HG03196 (cell line): ENCODE measurements at regions not wholly inside any gene's neighbourhood (a gene's known extent, or its start where the extent isn't known, plus 50 kb on each side); places are given as distances from the start of the nearest gene placed in this dataset.
"Not testable (repeated sequence)": the region's sequence is repeated elsewhere in the genome, so short reads cannot be mapped to it uniquely, and the experiment has no call there.

Experiments used
- ATAC-seq: cut with Tn5 transposase; IDR thresholded peaks from one replicate; pipeline ENCODE4 v1.9.1; 2021; ENCODE audit not compliant: unreplicated experiment

DNA sequence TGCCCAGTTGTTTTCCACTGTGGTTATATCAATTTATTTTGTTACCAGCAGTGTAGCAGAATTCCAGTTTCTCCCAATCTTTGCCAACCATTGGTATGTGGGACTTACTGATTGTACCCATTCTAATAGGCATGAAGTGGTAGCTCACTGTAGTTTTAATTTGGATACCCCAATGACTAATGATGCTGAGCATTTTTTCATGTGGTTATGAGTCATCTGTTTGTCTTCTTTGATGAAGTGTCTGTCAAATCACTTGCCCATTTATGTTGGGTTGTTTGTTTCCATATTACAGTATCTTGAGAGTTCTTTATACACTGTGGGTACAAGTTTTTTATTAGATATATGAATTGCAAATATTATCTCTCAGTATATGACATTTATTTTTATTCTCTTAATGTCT lies 644.3 kb downstream of the NR2F2 start:
- no peak for ATAC-seq

- no peak for ATAC-seq
These were observed 647.4 kb downstream of the NR2F2 start for GRCh38 chr15:96977886-96978285.

GRCh38 chr15:96978937-96979473 lies 648.5 kb downstream of the NR2F2 start:
- no peak for ATAC-seq

DNA sequence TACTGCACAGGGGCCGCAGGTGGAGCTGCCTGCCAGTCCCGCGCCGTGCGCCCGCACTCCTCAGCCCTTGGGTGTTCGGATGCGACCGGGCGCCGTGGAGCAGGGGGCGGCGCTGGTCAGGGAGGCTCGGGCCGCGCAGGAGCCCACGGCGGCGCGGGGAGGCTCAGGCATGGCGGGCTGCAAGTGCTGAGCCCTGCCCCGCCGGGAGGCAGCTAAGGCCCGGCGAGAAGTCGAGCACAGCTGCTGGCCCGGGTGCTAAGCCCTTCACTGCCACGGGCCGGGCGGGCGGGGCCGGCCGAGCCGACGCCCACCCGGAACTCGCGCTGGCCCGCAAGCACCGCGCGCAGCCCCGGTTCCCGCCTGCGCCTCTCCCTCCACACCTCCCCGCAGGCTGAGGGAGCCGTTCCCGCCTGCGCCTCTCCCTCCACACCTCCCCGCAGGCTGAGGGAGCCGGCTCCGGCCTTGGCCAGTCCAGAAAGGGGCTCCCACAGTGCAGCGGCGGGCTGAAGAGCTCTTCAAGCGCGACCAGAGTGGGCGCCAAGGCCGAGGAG lies 653.7 kb downstream of the NR2F2 start:
- not testable (repeated sequence) for ATAC-seq

DNA sequence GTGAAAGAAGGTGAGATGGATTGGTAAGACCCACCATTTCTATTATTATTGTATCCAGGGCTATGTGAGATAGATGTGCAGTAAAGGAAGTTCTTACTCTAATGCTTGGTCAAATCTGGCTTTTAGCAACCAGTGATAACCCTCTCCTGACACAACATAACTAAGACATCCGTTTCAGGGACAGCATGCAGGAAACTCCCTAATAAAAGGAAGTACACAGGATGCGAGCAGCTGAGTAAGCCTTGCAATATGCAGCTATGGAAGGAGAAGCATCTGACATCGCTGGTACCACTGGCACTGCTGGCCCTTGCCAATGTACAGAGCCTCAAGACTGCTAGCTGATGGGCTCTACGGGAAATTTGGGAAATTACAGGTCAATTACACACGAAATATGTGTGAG lies 662.3 kb downstream of the NR2F2 start:
- ATAC-seq: no peak

GRCh38 chr15:96997538-96997937 lies 667.0 kb downstream of the NR2F2 start:
- ATAC-seq: no peak

DNA sequence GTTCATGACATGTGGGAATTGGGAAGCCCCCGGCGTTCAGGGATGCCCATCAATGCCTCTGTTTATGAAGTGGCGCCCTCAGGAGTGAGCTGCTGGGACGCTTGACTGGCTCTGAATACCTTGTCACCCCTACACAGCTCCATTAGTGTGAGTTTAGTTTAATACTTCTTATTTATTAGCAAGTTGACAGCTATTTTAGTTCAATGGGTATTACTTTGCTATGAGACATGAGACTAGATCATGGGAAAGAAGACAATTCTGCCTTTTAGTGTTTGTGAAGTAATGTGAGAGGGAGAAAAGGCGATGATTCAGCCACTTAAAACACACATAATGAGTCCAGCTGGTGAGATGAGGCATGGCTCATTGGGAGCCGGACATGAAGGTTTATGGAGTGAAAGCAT lies 678.5 kb downstream of the NR2F2 start:
- no peak for ATAC-seq

GRCh38 chr15:97012986-97013385 lies 682.5 kb downstream of the NR2F2 start:
- no peak for ATAC-seq

GRCh38 chr15:97013491-97013890 lies 683.0 kb downstream of the NR2F2 start:
- ATAC-seq: no peak

DNA sequence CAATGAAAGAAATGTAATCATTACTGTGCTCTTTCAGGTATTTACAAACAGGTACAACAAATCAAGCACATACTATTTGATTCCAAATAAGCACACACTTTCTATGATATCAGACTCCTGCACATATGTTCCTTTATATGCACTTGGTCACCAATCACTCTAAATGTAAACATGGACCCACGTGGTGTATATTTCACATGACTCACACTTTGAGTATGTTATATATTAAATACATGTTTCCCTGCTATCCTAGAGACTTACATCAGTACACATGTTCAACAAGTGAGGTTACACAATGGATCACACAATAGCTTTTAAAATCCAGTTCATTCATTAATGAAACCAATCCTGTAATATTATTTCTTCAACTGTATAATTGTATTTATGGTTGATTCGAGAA lies 683.5 kb downstream of the NR2F2 start:
- no peak for ATAC-seq

- no peak for ATAC-seq
These were observed 693.0 kb downstream of the NR2F2 start for GRCh38 chr15:97023488-97023844.

DNA sequence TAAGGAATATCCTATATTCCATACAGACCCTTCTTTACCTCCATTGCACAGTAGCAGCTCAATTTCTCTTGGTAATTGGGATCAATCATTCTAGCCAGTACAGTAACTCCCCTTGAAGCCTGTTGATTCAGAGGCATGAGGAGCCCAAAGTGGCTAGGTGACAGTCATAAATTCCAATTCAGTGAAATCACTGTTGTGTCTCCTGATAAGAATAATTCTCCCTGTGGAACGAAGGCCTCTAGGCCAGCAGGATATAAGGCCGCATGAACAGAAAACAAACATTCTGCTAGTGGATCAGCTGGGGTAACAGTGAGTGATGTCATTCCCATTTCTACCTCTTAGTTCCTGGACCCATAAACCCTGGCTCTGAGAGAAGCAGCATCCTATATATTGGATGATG lies 696.3 kb downstream of the NR2F2 start:
- ATAC-seq: no peak

GRCh38 chr15:97027772-97028171 lies 697.3 kb downstream of the NR2F2 start:
- no peak for ATAC-seq

DNA sequence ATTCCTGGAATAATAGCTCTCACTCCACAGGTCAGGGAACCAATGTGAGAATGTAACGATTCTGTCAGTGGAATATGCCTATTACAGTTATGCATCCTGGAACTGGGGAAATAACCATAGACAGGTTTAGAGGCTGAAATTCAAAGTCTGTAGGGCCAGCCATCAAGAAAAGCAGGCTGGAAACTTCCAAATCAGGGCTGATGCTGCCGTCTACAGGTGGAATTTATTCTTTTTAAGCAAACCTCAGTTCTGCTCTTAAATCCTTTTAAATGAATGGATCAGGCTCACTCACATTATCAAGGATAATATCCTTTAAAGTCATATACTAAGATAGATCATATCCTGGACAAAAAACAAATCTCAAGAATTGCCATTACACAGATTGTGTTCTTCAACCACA lies 699.8 kb downstream of the NR2F2 start:
- no peak for ATAC-seq

DNA sequence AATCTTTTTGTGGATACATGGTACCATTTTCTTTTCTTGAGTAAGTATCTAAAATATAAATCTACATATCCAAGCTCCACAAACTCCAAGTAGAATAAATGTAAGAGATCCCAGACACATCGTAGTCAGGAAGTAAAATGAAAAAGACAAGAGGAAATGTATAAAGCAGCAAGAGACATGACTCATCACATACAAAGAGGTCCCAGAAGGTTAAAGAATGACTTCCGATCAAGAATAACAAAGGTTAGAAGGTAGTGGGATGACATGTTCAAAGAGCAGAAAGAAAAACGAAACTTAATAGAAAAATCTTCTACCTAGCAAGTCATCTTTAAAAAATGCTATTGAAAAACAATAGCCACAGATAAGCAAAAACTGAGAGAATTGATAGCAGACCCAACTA lies 705.8 kb downstream of the NR2F2 start:
- no peak for ATAC-seq

DNA sequence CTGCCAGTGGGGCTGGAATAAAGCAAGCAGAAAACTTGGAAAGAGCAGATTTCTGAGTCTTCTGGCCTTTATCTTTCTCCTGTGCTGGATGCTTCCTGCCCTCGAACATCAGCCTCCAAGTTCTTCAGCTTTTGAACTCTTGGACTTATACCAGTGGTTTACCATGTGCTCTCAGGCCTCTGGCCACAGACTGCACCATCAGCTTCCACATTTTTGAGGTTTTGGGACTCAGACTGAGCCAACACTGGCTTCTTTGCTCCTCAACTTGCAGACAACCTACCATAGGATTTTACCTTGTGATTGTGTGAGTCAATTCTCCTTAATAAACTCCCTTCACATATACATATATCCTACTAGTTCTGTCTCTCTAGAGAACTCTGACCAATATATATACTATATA lies 706.6 kb downstream of the NR2F2 start:
- ATAC-seq: no peak

- ATAC-seq: no peak
These were observed 715.3 kb downstream of the NR2F2 start for GRCh38 chr15:97045666-97046421.

DNA sequence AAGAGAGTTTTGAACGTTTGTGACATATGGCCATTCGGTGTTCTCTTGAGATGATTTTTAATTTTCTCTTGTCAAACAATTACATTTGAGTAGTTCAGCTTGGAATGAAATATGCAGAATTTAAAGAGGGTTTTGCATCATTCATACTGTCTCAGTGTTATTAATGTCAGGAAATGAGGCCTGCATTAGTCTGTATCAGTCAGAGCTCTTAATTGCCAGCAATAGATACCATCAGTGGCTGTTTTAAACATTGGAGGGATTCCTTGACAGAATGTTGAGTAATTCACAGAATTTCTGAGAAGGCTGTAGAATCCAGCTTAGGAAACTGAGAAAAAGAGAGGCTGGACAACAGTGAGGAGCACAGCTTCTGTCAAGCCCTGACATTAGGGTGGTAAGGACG lies 722.0 kb downstream of the NR2F2 start:
- no peak for ATAC-seq

DNA sequence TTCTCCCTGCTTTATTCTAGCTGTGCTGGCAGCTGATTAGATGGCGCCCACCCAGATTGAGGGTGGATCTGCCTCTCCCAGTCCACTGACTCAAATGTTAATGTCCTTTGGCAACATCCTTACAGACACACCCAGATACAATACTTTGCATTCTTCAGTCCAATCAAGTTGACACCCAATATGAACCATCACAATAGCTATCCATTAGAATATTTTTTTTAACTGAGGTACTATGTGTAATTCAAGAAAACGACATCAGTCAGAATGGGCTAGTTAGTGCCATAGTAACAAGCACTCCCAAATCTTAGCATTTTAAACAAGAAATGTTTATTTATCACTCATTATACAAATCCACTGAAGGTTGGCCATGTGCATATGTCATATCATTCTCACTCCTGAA lies 723.1 kb downstream of the NR2F2 start:
- no peak for ATAC-seq

DNA sequence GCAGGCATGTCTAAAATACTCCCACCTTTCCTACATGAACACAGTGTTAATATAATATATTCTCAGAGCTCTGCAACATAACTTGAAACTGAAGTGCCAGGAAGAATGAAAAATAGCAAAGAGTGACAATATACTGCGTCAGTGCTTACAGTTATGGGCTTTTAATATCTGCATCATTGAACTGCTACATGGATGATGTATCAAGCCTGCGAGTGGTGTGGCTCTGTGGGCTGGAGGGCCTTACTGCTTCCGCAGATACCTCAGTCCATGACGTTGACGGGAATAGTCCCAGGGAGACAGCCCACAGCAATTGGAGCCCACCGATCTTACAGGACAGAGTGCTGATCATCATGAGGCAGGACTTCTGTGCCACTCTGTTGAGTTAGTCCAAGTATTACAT lies 727.0 kb downstream of the NR2F2 start:
- no peak for ATAC-seq

GRCh38 chr15:97059281-97059680 lies 728.8 kb downstream of the NR2F2 start:
- ATAC-seq: no peak

- no peak for ATAC-seq
These were observed 730.9 kb downstream of the NR2F2 start for GRCh38 chr15:97061392-97061791.

- no peak for ATAC-seq
These were observed 741.2 kb downstream of the NR2F2 start for GRCh38 chr15:97071668-97072067.
